H1 (cell line): ENCODE measurements at regions not wholly inside any gene's neighbourhood (a gene's known extent, or its start where the extent isn't known, plus 50 kb on each side); places are given as distances from the start of the nearest gene placed in this dataset.

Experiments used
- BACH1 ChIP-seq: IDR thresholded peaks from 2 replicates; pipeline ENCODE4 v1.6.1; 2012; ENCODE audit warnings: low read length, improper control_type of control experiment
- CHD1 ChIP-seq: IDR thresholded peaks from 2 replicates; pipeline ENCODE4 v1.6.1; 2012; ENCODE audit warnings: low read depth, low read length, improper control_type of control experiment
- ZNF274 ChIP-seq: IDR thresholded peaks from 2 replicates; pipeline ENCODE4 v1.7.0; 2012; ENCODE audit warnings: low read length, borderline replicate concordance; ENCODE audit errors: extremely low read depth
- TF ChIP-seq, protein P1 (sequence below): fragments of 300-600 bp; sonication (generic); IDR thresholded peaks from 2 replicates; pipeline ENCODE4 v1.7.1; 2012; ENCODE audit warnings: low read length, moderate library complexity, mild to moderate bottlenecking, inconsistent platforms; ENCODE audit not compliant: insufficient replicate concordance

DNA sequence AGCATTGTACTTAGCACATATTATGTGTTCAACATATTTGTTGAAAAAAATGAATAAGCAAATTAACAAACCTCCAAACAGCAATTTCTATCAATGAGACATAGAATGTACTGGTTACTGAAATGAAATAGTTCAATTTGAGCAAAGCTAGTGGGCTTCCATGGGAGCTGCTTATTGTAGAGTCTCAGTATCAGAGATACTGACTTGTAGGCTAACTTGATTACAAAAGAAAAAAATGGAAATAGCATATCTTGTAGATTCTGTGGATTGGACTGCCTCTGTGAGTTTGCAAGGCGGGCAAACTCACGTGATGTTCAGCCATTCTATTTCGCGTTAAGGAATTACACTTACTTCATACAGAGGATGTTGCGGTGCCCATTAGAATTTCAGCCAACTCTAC, 222.1 kb upstream of the JADE1 start (continued):
- TF ChIP-seq, protein P1, sequence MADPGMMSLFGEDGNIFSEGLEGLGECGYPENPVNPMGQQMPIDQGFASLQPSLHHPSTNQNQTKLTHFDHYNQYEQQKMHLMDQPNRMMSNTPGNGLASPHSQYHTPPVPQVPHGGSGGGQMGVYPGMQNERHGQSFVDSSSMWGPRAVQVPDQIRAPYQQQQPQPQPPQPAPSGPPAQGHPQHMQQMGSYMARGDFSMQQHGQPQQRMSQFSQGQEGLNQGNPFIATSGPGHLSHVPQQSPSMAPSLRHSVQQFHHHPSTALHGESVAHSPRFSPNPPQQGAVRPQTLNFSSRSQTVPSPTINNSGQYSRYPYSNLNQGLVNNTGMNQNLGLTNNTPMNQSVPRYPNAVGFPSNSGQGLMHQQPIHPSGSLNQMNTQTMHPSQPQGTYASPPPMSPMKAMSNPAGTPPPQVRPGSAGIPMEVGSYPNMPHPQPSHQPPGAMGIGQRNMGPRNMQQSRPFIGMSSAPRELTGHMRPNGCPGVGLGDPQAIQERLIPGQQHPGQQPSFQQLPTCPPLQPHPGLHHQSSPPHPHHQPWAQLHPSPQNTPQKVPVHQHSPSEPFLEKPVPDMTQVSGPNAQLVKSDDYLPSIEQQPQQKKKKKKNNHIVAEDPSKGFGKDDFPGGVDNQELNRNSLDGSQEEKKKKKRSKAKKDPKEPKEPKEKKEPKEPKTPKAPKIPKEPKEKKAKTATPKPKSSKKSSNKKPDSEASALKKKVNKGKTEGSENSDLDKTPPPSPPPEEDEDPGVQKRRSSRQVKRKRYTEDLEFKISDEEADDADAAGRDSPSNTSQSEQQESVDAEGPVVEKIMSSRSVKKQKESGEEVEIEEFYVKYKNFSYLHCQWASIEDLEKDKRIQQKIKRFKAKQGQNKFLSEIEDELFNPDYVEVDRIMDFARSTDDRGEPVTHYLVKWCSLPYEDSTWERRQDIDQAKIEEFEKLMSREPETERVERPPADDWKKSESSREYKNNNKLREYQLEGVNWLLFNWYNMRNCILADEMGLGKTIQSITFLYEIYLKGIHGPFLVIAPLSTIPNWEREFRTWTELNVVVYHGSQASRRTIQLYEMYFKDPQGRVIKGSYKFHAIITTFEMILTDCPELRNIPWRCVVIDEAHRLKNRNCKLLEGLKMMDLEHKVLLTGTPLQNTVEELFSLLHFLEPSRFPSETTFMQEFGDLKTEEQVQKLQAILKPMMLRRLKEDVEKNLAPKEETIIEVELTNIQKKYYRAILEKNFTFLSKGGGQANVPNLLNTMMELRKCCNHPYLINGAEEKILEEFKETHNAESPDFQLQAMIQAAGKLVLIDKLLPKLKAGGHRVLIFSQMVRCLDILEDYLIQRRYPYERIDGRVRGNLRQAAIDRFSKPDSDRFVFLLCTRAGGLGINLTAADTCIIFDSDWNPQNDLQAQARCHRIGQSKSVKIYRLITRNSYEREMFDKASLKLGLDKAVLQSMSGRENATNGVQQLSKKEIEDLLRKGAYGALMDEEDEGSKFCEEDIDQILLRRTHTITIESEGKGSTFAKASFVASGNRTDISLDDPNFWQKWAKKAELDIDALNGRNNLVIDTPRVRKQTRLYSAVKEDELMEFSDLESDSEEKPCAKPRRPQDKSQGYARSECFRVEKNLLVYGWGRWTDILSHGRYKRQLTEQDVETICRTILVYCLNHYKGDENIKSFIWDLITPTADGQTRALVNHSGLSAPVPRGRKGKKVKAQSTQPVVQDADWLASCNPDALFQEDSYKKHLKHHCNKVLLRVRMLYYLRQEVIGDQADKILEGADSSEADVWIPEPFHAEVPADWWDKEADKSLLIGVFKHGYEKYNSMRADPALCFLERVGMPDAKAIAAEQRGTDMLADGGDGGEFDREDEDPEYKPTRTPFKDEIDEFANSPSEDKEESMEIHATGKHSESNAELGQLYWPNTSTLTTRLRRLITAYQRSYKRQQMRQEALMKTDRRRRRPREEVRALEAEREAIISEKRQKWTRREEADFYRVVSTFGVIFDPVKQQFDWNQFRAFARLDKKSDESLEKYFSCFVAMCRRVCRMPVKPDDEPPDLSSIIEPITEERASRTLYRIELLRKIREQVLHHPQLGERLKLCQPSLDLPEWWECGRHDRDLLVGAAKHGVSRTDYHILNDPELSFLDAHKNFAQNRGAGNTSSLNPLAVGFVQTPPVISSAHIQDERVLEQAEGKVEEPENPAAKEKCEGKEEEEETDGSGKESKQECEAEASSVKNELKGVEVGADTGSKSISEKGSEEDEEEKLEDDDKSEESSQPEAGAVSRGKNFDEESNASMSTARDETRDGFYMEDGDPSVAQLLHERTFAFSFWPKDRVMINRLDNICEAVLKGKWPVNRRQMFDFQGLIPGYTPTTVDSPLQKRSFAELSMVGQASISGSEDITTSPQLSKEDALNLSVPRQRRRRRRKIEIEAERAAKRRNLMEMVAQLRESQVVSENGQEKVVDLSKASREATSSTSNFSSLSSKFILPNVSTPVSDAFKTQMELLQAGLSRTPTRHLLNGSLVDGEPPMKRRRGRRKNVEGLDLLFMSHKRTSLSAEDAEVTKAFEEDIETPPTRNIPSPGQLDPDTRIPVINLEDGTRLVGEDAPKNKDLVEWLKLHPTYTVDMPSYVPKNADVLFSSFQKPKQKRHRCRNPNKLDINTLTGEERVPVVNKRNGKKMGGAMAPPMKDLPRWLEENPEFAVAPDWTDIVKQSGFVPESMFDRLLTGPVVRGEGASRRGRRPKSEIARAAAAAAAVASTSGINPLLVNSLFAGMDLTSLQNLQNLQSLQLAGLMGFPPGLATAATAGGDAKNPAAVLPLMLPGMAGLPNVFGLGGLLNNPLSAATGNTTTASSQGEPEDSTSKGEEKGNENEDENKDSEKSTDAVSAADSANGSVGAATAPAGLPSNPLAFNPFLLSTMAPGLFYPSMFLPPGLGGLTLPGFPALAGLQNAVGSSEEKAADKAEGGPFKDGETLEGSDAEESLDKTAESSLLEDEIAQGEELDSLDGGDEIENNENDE, result no peak
- TF ChIP-seq ZNF274 (no peak), BACH1 (no peak), CHD1 (no peak)
- TF ChIP-seq, all 59 proteins: peak for 0
